ENCODE measurements at regions not wholly inside any gene's neighbourhood (a gene's known extent, or its start where the extent isn't known, plus 50 kb on each side); places are given as distances from the start of the nearest gene placed in this dataset.
A peak's percentile ranks its signal among the peaks of the same experiment; 100 is the strongest.

GRCh38 chr13:97057176-97057575 is 62.9 kb upstream of the OXGR1 start:
- POLR2A ChIA-PET = no interaction called here

DNA sequence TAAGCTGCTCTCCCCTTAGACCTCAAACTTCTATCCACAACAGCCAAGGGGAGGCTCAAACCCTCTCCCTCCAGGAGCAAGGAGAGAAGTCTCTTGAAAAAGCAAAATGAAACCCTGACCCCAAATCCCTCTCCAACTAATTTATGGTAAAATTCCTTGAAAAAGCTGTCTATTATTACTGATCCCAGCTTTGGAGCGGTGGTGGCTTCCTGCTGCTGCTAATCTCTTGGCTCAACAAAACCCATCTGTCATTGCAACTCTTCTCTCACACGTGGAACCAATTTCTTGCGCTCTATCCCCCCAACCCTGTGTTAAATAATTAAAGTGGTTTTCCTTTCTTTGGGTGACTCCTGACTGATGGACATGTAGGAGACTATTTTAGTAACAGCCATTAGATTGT is 64.1 kb upstream of the OXGR1 start:
- Histone ChIP-seq H3K9me3 (ENCODE audit: control extremely low read depth in 1 of 5, control insufficient read depth in 4 of 5, insufficient read depth in 2 of 5, low read depth in 1 of 5, low read length in 4 of 5) (peaks cover 0 to 1% (median 0%) of the 10 kb centered on the region in 5 experiments), H3K27me3 (replicated peaks in 2 of 5; ENCODE audit: control insufficient read depth in 4 of 5, insufficient read depth in 5 of 5, low read length in 4 of 5) (peaks cover 0 to 3% (median 0%) of the 10 kb centered on the region in 5 experiments), H3K36me3 (ENCODE audit: control insufficient read depth in 4 of 4, insufficient read depth in 4 of 4, low read length in 3 of 4) (no peaks in the 10 kb centered on the region), H3K4me1 (ENCODE audit: control extremely low read depth in 1 of 4, control insufficient read depth in 4 of 4, insufficient read depth in 4 of 4, low read length in 3 of 4) (no peaks in the 10 kb centered on the region), H3K27ac (ENCODE audit: insufficient read depth in 1 of 2, low read depth in 1 of 2, low read length in 2 of 2, poor library complexity in 1 of 2, severe bottlenecking in 2 of 2) (no peak overlapping the region), H3K4me3 (ENCODE audit: control insufficient read depth in 1 of 7, extremely low read depth in 1 of 7, insufficient read depth in 4 of 7, low read depth in 2 of 7, low read length in 6 of 7) (no peak overlapping the region)
- WGBS (ENCODE audit: insufficient coverage) = no CpG with 5 or more reads among the region's 3 CpGs
- CTCF ChIA-PET = no interaction called here
- no peak for DNase-seq
- POLR2A ChIA-PET = no interaction called here

More at GRCh38 chr13:97057176-97057575, 62.9 kb upstream of the OXGR1 start:
- Histone ChIP-seq H3K27ac (ENCODE audit: insufficient read depth in 1 of 2, low read depth in 1 of 2, low read length in 2 of 2, poor library complexity in 1 of 2, severe bottlenecking in 2 of 2) (no peak overlapping the region), H3K27me3 (replicated peaks in 2 of 5; ENCODE audit: control insufficient read depth in 4 of 5, insufficient read depth in 5 of 5, low read length in 4 of 5) (peaks cover 0 to 3% (median 0%) of the 10 kb centered on the region in 5 experiments), H3K9me3 (ENCODE audit: control extremely low read depth in 1 of 5, control insufficient read depth in 4 of 5, insufficient read depth in 2 of 5, low read depth in 1 of 5, low read length in 4 of 5) (peaks cover 0 to 1% (median 0%) of the 10 kb centered on the region in 5 experiments), H3K4me1 (ENCODE audit: control extremely low read depth in 1 of 4, control insufficient read depth in 4 of 4, insufficient read depth in 4 of 4, low read length in 3 of 4) (no peaks in the 10 kb centered on the region), H3K36me3 (ENCODE audit: control insufficient read depth in 4 of 4, insufficient read depth in 4 of 4, low read length in 3 of 4) (no peaks in the 10 kb centered on the region), H3K4me3 (ENCODE audit: control insufficient read depth in 1 of 7, extremely low read depth in 1 of 7, insufficient read depth in 4 of 7, low read depth in 2 of 7, low read length in 6 of 7) (no peak overlapping the region)
- CTCF ChIA-PET = no interaction called here
- DNase-seq = no peak
- no CpG with 5 or more reads among the region's 2 CpGs for WGBS (ENCODE audit: insufficient coverage)

DNA sequence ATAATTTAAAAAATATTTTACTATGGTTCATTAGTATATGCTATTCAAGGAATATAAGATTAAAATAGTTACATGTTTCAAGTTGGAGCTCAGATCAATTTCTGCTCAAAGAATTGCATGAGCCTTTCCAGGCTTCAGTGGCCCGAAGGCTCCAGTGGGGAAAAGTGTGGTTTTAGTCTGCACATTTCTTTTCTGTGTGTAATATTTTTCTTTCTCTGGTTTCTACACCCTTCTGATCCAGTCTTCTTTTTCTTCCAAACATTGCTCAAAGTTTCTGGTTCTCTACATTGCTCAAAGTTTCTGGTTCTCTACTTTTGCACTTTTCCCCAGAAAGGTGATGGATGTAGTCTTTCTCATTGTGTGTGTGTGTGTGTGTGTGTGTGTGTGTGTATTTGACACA is 64.7 kb upstream of the OXGR1 start:
- H3K36me3 ChIP-seq (ENCODE audit: control insufficient read depth in 4 of 4, insufficient read depth in 4 of 4, low read length in 3 of 4) = no peaks in the 10 kb centered on the region
- DNase-seq = no peak
- H3K27ac ChIP-seq (ENCODE audit: insufficient read depth in 1 of 2, low read depth in 1 of 2, low read length in 2 of 2, poor library complexity in 1 of 2, severe bottlenecking in 2 of 2) = no peak overlapping the region
- H3K4me1 ChIP-seq (ENCODE audit: control extremely low read depth in 1 of 4, control insufficient read depth in 4 of 4, insufficient read depth in 4 of 4, low read length in 3 of 4) = no peaks in the 10 kb centered on the region
- CTCF ChIA-PET = no interaction called here
- peaks cover 0 to 1% (median 0%) of the 10 kb centered on the region in 5 experiments for H3K9me3 ChIP-seq (ENCODE audit: control extremely low read depth in 1 of 5, control insufficient read depth in 4 of 5, insufficient read depth in 2 of 5, low read depth in 1 of 5, low read length in 4 of 5)
- H3K4me3 ChIP-seq (ENCODE audit: control insufficient read depth in 1 of 7, extremely low read depth in 1 of 7, insufficient read depth in 4 of 7, low read depth in 2 of 7, low read length in 6 of 7) = no peak overlapping the region
- peaks cover 0 to 3% (median 0%) of the 10 kb centered on the region in 5 experiments for H3K27me3 ChIP-seq (replicated peaks in 2 of 5; ENCODE audit: control insufficient read depth in 4 of 5, insufficient read depth in 5 of 5, low read length in 4 of 5)
- WGBS (ENCODE audit: insufficient coverage) = no CpG with 5 or more reads among the region's 1 CpG
- POLR2A ChIA-PET = no interaction called here

DNA sequence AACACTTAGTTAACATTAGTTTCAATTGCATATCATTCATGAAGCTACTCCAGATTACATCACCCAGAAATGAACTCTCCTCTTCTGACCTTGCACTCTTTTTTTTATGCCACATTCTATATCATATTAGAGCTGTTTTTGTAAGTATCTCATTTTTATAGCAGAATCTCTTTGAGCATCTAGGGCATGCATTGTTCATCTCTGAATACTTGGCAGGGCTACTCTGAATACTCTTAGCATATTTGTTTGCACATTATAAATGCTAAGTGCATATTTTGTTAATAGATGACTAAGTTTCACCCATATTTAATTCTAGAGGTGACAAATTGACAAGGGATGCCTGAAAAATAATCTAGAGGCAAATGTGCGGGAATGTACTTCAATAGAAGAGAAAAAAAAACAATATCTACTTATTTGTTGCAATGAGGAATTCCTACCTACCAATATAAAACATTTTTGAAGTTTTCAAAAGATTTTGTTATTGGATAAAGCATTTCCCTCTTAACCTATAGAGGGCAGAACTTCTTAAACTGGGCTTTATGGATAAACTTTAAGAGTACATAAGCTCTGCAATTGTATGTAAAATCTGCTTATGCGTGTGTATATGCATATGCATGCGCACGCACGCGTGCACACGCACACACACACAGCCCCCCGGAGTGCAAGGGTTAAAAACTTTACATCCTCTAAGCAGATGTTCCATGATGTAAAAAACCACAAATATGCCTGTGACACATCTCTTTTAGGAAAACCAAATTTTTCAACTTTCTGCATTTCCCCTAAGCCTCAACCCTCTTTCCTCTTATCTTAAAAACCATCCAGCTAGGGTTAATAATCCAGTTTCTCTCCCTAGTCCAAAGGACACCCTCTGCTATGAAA is 73.0 kb upstream of the OXGR1 start:
- Histone ChIP-seq H3K27ac (ENCODE audit: insufficient read depth in 1 of 2, low read depth in 1 of 2, low read length in 2 of 2, poor library complexity in 1 of 2, severe bottlenecking in 2 of 2) (no peak overlapping the region), H3K9me3 (ENCODE audit: control extremely low read depth in 1 of 5, control insufficient read depth in 4 of 5, insufficient read depth in 2 of 5, low read depth in 1 of 5, low read length in 4 of 5) (no peaks in the 10 kb centered on the region), H3K27me3 (replicated peaks in 2 of 5; ENCODE audit: control insufficient read depth in 4 of 5, insufficient read depth in 5 of 5, low read length in 4 of 5) (peaks cover 0 to 3% (median 0%) of the 10 kb centered on the region in 5 experiments), H3K4me1 (ENCODE audit: control extremely low read depth in 1 of 4, control insufficient read depth in 4 of 4, insufficient read depth in 4 of 4, low read length in 3 of 4) (no peaks in the 10 kb centered on the region), H3K36me3 (ENCODE audit: control insufficient read depth in 4 of 4, insufficient read depth in 4 of 4, low read length in 3 of 4) (no peaks in the 10 kb centered on the region), H3K4me3 (ENCODE audit: control insufficient read depth in 1 of 7, extremely low read depth in 1 of 7, insufficient read depth in 4 of 7, low read depth in 2 of 7, low read length in 6 of 7) (no peak overlapping the region)
- WGBS (ENCODE audit: insufficient coverage) = 100% methylated on average over 2 of the region's 8 CpGs
- peak in 1 of 3 donors; percentile 10 for DNase-seq
- ChIA-PET POLR2A (no interaction called here), CTCF (no interaction called here)

- H3K27ac ChIP-seq (ENCODE audit: insufficient read depth in 1 of 2, low read depth in 1 of 2, low read length in 2 of 2, poor library complexity in 1 of 2, severe bottlenecking in 2 of 2) = no peak overlapping the region
- no peak overlapping the region for H3K4me3 ChIP-seq (ENCODE audit: control insufficient read depth in 1 of 7, extremely low read depth in 1 of 7, insufficient read depth in 4 of 7, low read depth in 2 of 7, low read length in 6 of 7)
- H3K27me3 ChIP-seq (replicated peaks in 2 of 5; ENCODE audit: control insufficient read depth in 4 of 5, insufficient read depth in 5 of 5, low read length in 4 of 5) = peaks cover 0 to 3% (median 0%) of the 10 kb centered on the region in 5 experiments
- H3K4me1 ChIP-seq (ENCODE audit: control extremely low read depth in 1 of 4, control insufficient read depth in 4 of 4, insufficient read depth in 4 of 4, low read length in 3 of 4) = no peaks in the 10 kb centered on the region
- WGBS (ENCODE audit: insufficient coverage) = 96% methylated on average over 3 of the region's 4 CpGs
- H3K9me3 ChIP-seq (ENCODE audit: control extremely low read depth in 1 of 5, control insufficient read depth in 4 of 5, insufficient read depth in 2 of 5, low read depth in 1 of 5, low read length in 4 of 5) = peaks cover 0 to 1% (median 0%) of the 10 kb centered on the region in 5 experiments
- no peak for DNase-seq
- CTCF ChIA-PET = no interaction called here
- no peaks in the 10 kb centered on the region for H3K36me3 ChIP-seq (ENCODE audit: control insufficient read depth in 4 of 4, insufficient read depth in 4 of 4, low read length in 3 of 4)
- POLR2A ChIA-PET = no interaction called here
Measured at GRCh38 chr13:97068151-97068550, 73.9 kb upstream of the OXGR1 start.

- Histone ChIP-seq H3K36me3 (ENCODE audit: control insufficient read depth in 4 of 4, insufficient read depth in 4 of 4, low read length in 3 of 4) (no peaks in the 10 kb centered on the region), H3K27ac (ENCODE audit: insufficient read depth in 1 of 2, low read depth in 1 of 2, low read length in 2 of 2, poor library complexity in 1 of 2, severe bottlenecking in 2 of 2) (no peak overlapping the region), H3K4me1 (ENCODE audit: control extremely low read depth in 1 of 4, control insufficient read depth in 4 of 4, insufficient read depth in 4 of 4, low read length in 3 of 4) (no peaks in the 10 kb centered on the region), H3K27me3 (replicated peaks in 2 of 5; ENCODE audit: control insufficient read depth in 4 of 5, insufficient read depth in 5 of 5, low read length in 4 of 5) (peaks cover 0 to 3% (median 0%) of the 10 kb centered on the region in 5 experiments), H3K9me3 (ENCODE audit: control extremely low read depth in 1 of 5, control insufficient read depth in 4 of 5, insufficient read depth in 2 of 5, low read depth in 1 of 5, low read length in 4 of 5) (peaks cover 0 to 8% (median 0%) of the 10 kb centered on the region in 5 experiments), H3K4me3 (ENCODE audit: control insufficient read depth in 1 of 7, extremely low read depth in 1 of 7, insufficient read depth in 4 of 7, low read depth in 2 of 7, low read length in 6 of 7) (no peak overlapping the region)
- DNase-seq = no peak
- ChIA-PET CTCF (no interaction called here), POLR2A (no interaction called here)
- WGBS (ENCODE audit: insufficient coverage) = 91% methylated on average over 5 of the region's 8 CpGs
Measured at GRCh38 chr13:97069050-97069815, 75.0 kb upstream of the OXGR1 start.

- Histone ChIP-seq H3K36me3 (ENCODE audit: control insufficient read depth in 4 of 4, insufficient read depth in 4 of 4, low read length in 3 of 4) (no peaks in the 10 kb centered on the region), H3K9me3 (ENCODE audit: control extremely low read depth in 1 of 5, control insufficient read depth in 4 of 5, insufficient read depth in 2 of 5, low read depth in 1 of 5, low read length in 4 of 5) (peaks cover 0 to 12% (median 2%) of the 10 kb centered on the region in 5 experiments), H3K27me3 (replicated peaks in 2 of 5; ENCODE audit: control insufficient read depth in 4 of 5, insufficient read depth in 5 of 5, low read length in 4 of 5) (peaks cover 0 to 3% (median 0%) of the 10 kb centered on the region in 5 experiments), H3K4me3 (ENCODE audit: control insufficient read depth in 1 of 7, extremely low read depth in 1 of 7, insufficient read depth in 4 of 7, low read depth in 2 of 7, low read length in 6 of 7) (no peak overlapping the region), H3K4me1 (ENCODE audit: control extremely low read depth in 1 of 4, control insufficient read depth in 4 of 4, insufficient read depth in 4 of 4, low read length in 3 of 4) (peaks cover 0 to 5% (median under 1%) of the 10 kb centered on the region in 4 experiments), H3K27ac (ENCODE audit: insufficient read depth in 1 of 2, low read depth in 1 of 2, low read length in 2 of 2, poor library complexity in 1 of 2, severe bottlenecking in 2 of 2) (no peak overlapping the region)
- no CpG with 5 or more reads among the region's 2 CpGs for WGBS (ENCODE audit: insufficient coverage)
- POLR2A ChIA-PET = no interaction called here
- DNase-seq = no peak
- CTCF ChIA-PET = no interaction called here
Measured at GRCh38 chr13:97072297-97072696, 78.0 kb upstream of the OXGR1 start.
